IPS DF 6.9 (cell line): ENCODE measurements at regions not wholly inside any gene's neighbourhood (a gene's known extent, or its start where the extent isn't known, plus 50 kb on each side); places are given as distances from the start of the nearest gene placed in this dataset.

Source experiments
- DNase-seq: peaks from one replicate; pipeline ENCODE4 v3.0.0-alpha.2; 2013; ENCODE audit warnings: low read depth, low spot score
- H3K27ac ChIP-seq: one replicate; pipeline ENCODE4 v1.5.1; 2013; ENCODE audit warnings: low read length, control low read depth
- H3K27me3 ChIP-seq: 2 replicates; pipeline ENCODE4 v1.6.1; 2013; ENCODE audit warnings: mild to moderate bottlenecking, low read length; ENCODE audit not compliant: control insufficient read depth, insufficient read depth
- H3K36me3 ChIP-seq: 2 replicates; pipeline ENCODE4 v1.6.1; 2013; ENCODE audit warnings: low read length; ENCODE audit not compliant: control insufficient read depth, insufficient read depth
- H3K4me1 ChIP-seq: 2 replicates; pipeline ENCODE4 v1.6.1; 2013; ENCODE audit warnings: low read length; ENCODE audit not compliant: control insufficient read depth, insufficient read depth
- H3K4me3 ChIP-seq: 2 replicates; pipeline ENCODE4 v1.5.1; 2013; ENCODE audit warnings: mild to moderate bottlenecking, low read length
- H3K9me3 ChIP-seq: 2 replicates; pipeline ENCODE4 v1.6.1; 2013; ENCODE audit warnings: low read length, inconsistent platforms; ENCODE audit not compliant: control insufficient read depth, insufficient read depth
- WGBS: extraction: QIAGEN DNeasy Blood & Tissue Kit; methylation state at CpG from one replicate; pipeline ENCODE4 v1.1.7; 2013; ENCODE audit warnings: mixed read lengths, missing lambda C conversion rate; ENCODE audit not compliant: insufficient read length, insufficient coverage; 5-methylcytosine and 5-hydroxymethylcytosine counted together

DNA sequence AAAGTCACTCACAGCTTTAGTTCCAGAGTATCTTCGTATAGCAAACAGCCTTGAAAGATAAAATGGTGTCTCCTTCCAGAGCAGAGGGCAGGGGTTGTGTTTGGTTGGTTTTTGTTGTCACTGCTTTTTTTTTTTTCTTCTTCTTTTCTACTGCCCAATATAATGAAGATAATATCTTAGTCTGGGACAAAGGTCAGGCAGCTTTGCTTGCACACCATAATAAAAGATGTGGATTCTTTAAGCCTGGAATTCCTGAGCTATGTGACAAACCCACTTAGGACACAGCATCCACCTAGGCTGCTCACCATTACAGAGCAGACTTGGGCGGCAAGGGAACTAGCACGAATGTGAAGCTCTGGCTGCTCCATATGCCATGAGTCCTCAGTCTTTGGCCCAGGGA is 165.6 kb upstream of the MIR17HG start:
- no CpG with 5 or more reads among the region's 3 CpGs for WGBS
- no peak for DNase-seq
- no peak overlapping the region for H3K27ac ChIP-seq
- H3K27me3 ChIP-seq: no peaks in the 10 kb centered on the region
- H3K4me1 ChIP-seq: no peaks in the 10 kb centered on the region
- no peak overlapping the region for H3K4me3 ChIP-seq
- H3K36me3 ChIP-seq: no peaks in the 10 kb centered on the region
- no peaks in the 10 kb centered on the region for H3K9me3 ChIP-seq

DNA sequence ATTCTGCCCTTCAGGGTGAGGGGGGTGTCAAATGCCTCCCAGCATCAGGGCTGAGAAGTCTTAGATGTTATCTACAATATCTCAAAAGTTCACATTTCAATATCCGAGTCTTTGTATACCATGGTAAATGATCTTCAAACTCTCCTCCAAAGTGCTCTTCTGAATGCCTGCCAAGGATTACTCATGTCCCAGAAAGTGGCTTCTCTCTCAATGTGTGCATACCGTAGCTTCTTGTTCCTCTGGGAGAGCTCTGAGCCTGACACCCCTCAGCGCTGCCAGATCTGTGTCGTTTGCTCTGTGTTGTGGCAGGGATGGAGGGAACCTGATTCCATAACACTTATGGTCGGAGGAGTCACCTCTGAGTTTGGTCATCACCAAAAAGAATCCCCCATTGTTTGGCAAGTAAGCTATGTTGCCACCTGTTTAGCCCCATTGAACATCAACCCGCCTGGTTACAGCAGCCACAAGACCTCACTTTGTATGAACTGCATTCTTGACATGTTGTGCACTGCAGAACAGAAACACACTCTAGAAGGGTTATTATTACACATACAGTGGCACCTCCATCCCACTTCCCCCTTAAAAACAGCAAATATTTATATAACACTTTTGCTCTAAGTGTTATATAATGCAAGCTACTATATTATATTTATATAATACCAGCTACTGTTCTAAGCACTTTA is 163.1 kb upstream of the MIR17HG start:
- no peaks in the 10 kb centered on the region for H3K9me3 ChIP-seq
- H3K4me3 ChIP-seq: no peak overlapping the region
- no peak overlapping the region for H3K27ac ChIP-seq
- no peaks in the 10 kb centered on the region for H3K36me3 ChIP-seq
- H3K4me1 ChIP-seq: no peaks in the 10 kb centered on the region
- no peaks in the 10 kb centered on the region for H3K27me3 ChIP-seq
- WGBS: no CpG with 5 or more reads among the region's 6 CpGs
- DNase-seq: no peak

DNA sequence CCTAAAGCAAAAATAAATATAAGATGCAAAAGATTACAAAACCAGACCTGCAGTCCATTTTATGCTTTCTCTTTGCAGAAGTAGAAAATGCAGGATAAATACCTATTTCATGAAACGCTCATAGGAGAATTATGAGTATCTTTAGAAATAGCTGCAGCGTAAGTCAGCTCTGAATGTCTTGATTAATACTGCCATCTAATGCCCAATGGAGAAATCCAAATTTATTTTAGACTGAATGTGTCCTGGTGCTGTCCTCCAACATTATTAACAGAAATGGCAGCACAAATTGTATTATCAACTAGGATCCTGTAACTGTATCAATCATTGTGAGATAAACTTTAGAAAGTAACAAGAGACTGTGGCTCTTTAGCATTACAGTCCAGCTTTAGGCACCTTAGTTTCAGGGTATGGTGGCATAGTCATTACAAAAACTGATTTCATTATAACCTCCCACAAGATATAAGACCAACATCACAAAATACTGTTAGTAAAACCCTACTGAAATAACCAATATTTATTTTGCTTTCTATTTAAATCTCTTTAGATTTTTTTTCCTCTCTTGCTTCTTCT is 162.1 kb upstream of the MIR17HG start:
- whole genome bisulfite sequencing: no CpG with 5 or more reads among the region's 2 CpGs
- Histone ChIP-seq H3K27ac (no peak overlapping the region), H3K9me3 (no peaks in the 10 kb centered on the region), H3K4me1 (no peaks in the 10 kb centered on the region), H3K27me3 (no peaks in the 10 kb centered on the region), H3K36me3 (no peaks in the 10 kb centered on the region), H3K4me3 (no peak overlapping the region)
- DNase-seq: no peak

DNA sequence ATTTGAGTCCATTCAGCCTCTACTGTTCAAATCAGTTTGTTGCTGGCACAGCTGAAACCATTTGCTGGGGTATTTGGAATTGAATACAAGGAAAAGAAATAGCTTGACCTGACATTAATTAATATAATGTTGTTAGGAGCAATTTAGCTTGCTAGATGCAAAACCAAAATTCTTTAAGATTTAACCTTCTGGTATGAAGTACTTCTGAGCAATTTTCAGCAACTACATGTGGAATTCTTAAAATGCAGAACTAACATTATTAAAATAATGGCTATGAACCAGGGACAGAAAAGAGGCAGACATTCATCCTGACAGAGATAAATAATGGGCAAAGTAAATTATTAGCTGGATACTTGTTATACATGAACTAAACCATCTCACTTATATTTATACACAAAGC is 160.0 kb upstream of the MIR17HG start:
- Histone ChIP-seq H3K27me3 (no peaks in the 10 kb centered on the region), H3K9me3 (no peaks in the 10 kb centered on the region), H3K27ac (no peak overlapping the region), H3K4me1 (no peaks in the 10 kb centered on the region), H3K36me3 (no peaks in the 10 kb centered on the region), H3K4me3 (no peak overlapping the region)
- no peak for DNase-seq

DNA sequence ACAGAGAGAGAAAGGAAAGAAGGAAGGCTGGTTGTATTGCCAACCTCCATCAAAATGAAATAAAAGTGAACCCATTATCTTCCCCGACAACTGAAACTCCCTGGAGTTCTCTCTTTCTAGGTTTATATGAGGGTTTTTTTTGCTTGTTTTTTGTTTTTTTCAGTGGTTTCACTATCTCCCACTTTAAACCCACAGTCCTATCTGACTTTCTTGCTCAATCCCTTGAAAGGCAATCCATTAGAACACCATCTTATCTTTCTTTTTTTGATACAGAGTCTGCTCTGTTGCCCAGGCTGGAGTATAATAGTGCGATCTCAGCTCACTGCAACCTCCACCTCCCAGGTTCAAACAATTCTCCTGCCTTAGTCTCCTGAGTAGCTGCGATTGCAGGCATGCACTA is 158.0 kb upstream of the MIR17HG start:
- H3K4me3 ChIP-seq: no peak overlapping the region
- H3K36me3 ChIP-seq: no peaks in the 10 kb centered on the region
- no peak for DNase-seq
- H3K27ac ChIP-seq: no peak overlapping the region
- no peaks in the 10 kb centered on the region for H3K4me1 ChIP-seq
- no CpG with 5 or more reads among the region's 3 CpGs for WGBS
- H3K27me3 ChIP-seq: no peaks in the 10 kb centered on the region
- no peaks in the 10 kb centered on the region for H3K9me3 ChIP-seq

DNA sequence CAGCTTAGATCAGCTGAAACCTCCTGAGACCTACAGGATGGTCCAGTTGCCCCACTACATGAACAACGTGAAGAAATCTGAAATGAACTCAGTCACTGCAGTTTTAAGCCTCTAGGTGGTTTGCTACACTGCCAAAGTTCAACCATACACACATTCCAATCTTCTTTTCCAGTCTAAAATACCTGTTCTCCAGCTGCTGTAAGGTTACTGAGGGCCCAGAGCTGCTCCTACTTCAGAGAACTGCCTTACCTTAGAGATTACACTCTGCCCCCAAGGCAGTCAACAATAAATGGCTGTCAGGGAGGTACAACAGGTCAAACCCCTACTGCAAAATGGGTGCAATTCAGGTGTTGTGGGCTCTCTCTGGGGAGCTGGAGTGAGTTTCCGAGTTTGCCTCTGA is 154.1 kb upstream of the MIR17HG start:
- no CpG with 5 or more reads among the region's 2 CpGs for WGBS
- Histone ChIP-seq H3K9me3 (no peaks in the 10 kb centered on the region), H3K27me3 (no peaks in the 10 kb centered on the region), H3K4me1 (no peaks in the 10 kb centered on the region), H3K27ac (no peak overlapping the region), H3K36me3 (no peaks in the 10 kb centered on the region), H3K4me3 (no peak overlapping the region)
- no peak for DNase-seq

DNA sequence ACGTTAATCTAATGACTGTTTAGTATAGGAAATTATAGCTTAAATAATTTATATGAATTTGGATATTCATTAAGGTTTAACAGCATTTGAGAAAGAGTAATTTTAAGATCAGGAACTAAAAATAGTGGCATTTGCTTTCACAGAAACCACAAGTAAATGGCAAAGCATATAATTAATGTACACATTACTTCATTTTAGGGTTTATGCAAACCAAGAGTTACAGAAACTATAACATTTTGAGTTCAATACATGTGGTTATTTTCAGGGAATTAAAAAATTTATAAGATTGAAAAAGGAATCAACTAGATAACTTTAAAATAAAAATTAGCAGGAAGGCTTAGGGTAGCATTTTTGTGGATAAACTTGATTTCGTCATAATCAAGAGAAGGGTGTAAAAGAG is 151.7 kb upstream of the MIR17HG start:
- Histone ChIP-seq H3K27me3 (no peaks in the 10 kb centered on the region), H3K4me3 (no peak overlapping the region), H3K4me1 (no peaks in the 10 kb centered on the region), H3K36me3 (no peaks in the 10 kb centered on the region), H3K9me3 (no peaks in the 10 kb centered on the region), H3K27ac (no peak overlapping the region)
- DNase-seq: no peak
- no CpG with 5 or more reads among the region's 2 CpGs for WGBS

DNA sequence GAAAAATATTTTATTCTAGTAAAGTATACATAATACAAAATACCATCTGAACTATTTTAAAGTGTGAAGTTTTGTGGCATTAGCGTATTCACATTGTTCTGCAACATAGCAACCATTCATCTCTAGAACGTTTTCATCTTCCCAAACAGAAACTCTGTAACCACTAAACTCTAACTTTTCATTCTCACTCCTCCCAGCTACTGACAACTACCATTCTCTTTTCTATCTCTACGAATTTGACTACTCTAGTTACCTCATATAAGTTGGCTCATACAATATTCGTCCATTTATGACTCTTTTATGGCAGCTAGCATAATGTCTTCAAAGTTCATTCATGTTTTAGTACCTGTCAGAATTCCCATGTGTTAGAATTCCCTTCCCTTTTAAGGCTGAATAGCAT is 150.5 kb upstream of the MIR17HG start:
- Histone ChIP-seq H3K36me3 (no peaks in the 10 kb centered on the region), H3K27ac (no peak overlapping the region), H3K4me3 (no peak overlapping the region), H3K27me3 (no peaks in the 10 kb centered on the region), H3K9me3 (no peaks in the 10 kb centered on the region), H3K4me1 (no peaks in the 10 kb centered on the region)
- WGBS: 100% methylated on average over 1 of the region's 4 CpGs
- no peak for DNase-seq

DNA sequence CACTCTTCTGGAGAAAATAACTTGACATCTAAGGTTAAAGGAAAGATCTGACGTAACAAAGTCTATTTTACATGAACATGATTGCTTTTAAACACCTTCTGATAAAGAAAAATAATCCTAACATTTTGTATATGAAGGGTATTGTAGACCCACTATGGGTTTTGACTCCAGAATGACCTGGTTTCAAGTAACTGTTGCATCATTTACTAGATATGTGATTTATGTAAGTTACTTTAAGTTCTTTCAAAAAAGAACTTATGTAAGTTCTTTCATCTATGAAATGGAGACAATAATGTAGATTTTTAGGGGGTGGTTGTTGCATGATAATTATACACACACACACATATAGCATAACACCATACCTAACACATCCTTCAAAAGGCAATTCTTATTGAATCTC is 147.6 kb upstream of the MIR17HG start:
- no peaks in the 10 kb centered on the region; the same call in 1 of the 2 replicates for H3K4me1 ChIP-seq
- H3K27me3 ChIP-seq: no peaks in the 10 kb centered on the region
- WGBS: no CpG with 5 or more reads among the region's 1 CpG
- H3K4me3 ChIP-seq: no peak overlapping the region
- H3K9me3 ChIP-seq: no peaks in the 10 kb centered on the region
- DNase-seq: no peak
- H3K27ac ChIP-seq: no peak overlapping the region
- H3K36me3 ChIP-seq: no peaks in the 10 kb centered on the region

DNA sequence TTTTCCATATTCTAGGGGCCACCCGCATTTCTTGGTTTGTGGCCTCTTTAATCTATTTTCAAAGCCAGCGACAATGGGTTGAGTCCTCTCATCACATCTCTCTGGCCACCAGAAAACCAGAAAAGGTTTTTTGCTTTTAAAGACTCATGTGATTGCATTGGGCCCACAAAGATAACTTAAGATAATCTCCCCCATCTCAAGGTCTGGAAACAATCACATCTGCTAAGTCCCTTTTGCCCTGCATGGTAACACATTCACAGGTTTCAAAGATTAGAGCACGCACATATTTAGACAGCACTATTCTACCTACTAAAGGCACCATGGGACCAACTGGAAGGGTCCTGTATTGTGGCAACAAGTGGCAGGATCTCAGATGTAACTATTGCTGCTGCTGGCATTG is 147.0 kb upstream of the MIR17HG start:
- H3K9me3 ChIP-seq: no peaks in the 10 kb centered on the region
- H3K36me3 ChIP-seq: no peaks in the 10 kb centered on the region
- H3K27me3 ChIP-seq: no peaks in the 10 kb centered on the region
- no peak overlapping the region for H3K27ac ChIP-seq
- H3K4me3 ChIP-seq: no peak overlapping the region
- H3K4me1 ChIP-seq: no peaks in the 10 kb centered on the region; the same call in 1 of the 2 replicates
- WGBS: no CpG with 5 or more reads among the region's 3 CpGs
- DNase-seq: no peak

DNA sequence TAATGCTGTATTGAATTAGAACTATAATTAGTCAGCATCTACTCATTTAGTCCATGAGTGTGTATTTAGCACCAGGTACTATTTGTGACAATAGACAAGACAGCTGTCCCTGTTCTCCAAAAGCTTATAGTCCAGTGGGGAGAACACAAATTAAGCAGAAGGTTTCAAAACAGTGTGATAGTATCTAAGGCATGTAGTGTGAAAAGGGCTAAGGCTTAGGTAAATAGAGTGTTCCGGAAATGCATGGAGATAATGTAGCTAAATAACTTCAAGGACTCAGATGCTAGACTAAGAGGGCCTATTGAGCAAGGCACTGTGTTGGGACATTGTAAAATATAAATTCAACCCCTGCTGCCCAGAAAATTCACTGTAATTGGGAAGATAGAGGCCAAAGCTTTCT is 144.1 kb upstream of the MIR17HG start:
- Histone ChIP-seq H3K27ac (no peak overlapping the region), H3K4me3 (no peak overlapping the region), H3K27me3 (no peaks in the 10 kb centered on the region), H3K9me3 (no peaks in the 10 kb centered on the region), H3K4me1 (no peaks in the 10 kb centered on the region; the same call in 1 of the 2 replicates), H3K36me3 (no peaks in the 10 kb centered on the region)
- WGBS: no CpG with 5 or more reads among the region's 1 CpG
- no peak for DNase-seq
